Hematopoietic multipotent progenitor cell treated with erythropoietin and hydrocortisone succinate and interleukin-3 and kit ligand, for 4 days (in vitro differentiated cells): ENCODE measurements at regions not wholly inside any gene's neighbourhood (a gene's known extent, or its start where the extent isn't known, plus 50 kb on each side); places are given as distances from the start of the nearest gene placed in this dataset.
"Not testable (repeated sequence)": the region's sequence is repeated elsewhere in the genome, so short reads cannot be mapped to it uniquely, and the experiment has no call there.

Experiments used
- DNase-seq: peaks from one replicate; pipeline ENCODE4 v3.0.0-alpha.2; 2015

DNA sequence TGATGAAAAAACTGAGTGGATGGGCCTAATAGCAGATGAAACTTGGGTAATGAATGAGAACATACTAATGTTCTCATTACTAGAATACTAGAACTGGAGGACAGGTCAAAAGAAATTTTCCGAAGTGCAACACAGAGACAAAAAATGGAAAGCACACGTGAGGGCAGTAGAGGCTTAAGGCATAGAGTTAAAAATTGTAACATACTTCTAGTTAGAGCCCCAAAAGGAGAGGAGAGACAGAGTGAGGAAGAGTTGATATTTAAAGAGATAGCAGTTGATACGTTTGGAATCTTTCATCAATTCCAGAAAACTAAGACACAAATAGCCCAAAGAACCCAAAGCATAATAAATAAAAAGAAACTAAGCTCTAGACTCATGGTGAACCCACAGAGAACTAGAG lies 327.9 kb downstream of the SQOR start:
- DNase-seq, result no peak

GRCh38 chr15:45970542-45970941 lies 335.7 kb downstream of the SQOR start:
- DNase-seq, result no peak

GRCh38 chr15:45980366-45980765 lies 345.5 kb downstream of the SQOR start:
- no peak for DNase-seq

DNA sequence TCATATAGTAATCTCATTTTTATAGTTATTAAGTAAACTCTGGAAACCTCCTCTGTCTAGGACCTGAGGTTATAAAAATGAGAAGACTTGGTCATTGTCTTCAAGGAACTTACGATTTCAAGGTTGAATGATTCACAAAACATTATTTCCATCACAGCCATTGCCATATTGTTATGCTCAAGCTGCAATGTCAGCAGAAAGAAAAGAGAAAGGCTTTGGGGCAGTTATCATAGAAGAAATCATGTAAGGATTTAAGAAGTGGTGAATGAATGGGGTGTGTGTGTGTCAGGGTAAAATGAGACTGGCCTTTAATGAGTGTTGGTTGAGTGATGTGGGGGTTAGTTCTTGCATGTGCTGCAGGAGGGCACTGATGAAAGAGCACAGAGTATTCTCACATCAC lies 346.8 kb downstream of the SQOR start:
- no peak for DNase-seq

- no peak for DNase-seq
Observed at GRCh38 chr15:45991863-45992262, 357.0 kb downstream of the SQOR start.

DNA sequence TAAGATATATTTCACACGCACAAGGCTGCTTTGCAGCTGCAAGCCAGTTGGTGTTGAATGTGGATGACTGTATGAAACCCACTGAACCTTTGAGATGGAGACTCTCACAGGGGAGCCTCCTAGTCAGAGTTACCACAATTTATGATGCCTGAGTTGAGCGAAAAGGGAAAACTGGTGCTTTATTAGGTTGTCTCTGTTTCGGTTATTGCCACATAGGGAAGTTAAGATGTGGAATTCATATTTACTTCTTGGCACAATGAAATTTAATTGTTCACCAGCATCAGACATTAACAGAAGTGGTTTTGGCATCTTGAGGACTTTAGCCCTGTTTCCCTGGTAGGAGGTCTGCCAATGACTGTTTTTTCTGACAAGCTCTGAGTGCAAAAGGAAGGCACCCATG lies 358.2 kb downstream of the SQOR start:
- no peak for DNase-seq

GRCh38 chr15:45993508-45993907 lies 358.7 kb downstream of the SQOR start:
- no peak for DNase-seq

- no peak for DNase-seq
Observed at GRCh38 chr15:45995800-45996199, 361.0 kb downstream of the SQOR start.

GRCh38 chr15:46014532-46014931 lies 379.7 kb downstream of the SQOR start:
- no peak for DNase-seq

DNA sequence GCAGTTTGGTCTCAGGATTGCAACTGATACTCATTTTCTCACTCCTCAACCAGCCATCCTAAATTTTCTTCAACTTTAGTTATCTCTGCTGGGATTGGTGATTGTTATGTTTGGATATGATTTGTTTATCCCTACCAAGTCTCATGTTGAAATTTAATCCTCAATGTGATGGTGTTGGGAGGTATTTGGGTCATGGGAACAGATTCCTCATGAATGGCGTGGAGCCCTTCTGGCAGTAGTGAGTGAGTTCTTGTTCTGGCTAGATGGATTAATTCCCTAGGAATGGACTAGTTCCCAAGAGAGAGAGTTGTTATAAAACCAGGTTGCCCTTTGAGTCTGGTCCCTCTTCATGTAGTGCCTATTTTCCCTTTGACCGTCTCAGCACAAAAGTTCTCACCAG lies 399.9 kb downstream of the SQOR start:
- DNase-seq, result no peak

DNA sequence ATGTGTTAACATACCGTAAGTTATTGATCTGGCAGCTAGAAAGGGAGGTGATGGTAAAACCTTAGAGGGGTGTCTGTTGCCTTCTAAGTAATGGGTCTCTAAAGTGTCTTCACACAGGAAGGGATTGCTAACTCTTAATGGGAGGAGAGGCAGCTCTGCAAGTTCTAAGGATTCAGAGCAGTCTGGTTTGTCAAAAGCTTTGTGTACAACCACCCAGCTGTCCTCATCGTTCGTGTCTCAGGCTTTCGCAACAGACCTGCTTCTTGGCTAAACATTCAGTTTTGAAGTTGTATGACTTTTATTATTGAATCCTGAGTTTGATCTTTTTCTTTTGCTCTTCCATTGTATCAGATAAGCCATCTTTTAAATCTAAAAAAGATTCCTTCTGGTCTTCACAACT lies 404.9 kb downstream of the SQOR start:
- DNase-seq, result no peak

DNA sequence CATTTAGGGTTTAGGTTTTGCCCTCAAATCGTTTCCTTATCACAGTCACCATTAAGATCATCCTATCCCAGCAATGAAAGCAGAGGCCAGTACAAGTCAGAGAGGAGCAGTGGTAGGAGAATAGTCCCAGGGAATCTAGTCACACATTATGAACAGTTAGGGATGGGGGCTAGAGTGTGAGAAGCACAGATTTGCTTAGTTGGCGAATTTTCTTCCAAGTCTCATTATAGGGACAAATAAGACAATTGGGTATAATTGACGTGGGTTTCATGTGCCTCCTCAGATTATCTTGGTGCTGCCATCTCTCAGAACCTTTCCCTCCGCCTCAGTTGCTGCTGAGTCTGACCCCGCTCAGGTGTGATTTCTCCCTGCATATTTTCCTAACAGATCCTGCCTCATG lies 407.1 kb downstream of the SQOR start:
- no peak for DNase-seq

DNA sequence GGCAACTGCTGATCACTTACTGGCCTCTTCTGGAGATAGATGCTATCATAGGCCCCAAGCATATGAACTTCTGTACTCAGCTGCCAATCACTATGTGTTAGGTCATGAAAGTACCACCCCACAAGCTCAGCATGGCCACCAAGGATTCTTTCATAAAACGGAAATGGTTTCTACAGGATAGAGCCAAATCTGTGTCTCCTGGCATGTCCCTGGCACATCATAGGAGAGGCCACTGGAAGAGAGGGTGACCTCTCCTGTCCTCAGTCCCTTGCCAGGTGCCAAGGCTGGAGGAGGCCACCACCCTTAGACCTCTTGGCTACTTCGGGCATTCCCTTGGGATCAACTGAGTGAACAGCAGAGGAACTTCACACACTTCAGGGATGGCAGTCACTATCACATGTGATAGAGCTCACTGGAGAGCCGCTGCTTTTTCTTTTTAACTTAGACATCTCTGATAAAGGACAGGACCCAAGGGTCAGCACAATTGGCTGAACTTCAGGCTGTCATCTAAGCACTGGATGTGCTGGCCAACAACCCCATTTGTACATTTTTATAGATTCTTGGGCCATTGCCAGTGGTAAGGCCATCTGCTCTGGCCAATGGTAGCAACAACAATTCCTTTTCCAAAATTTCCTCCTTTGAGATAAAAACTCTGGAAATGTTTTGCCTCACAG lies 425.2 kb downstream of the SQOR start:
- DNase-seq, result no peak

DNA sequence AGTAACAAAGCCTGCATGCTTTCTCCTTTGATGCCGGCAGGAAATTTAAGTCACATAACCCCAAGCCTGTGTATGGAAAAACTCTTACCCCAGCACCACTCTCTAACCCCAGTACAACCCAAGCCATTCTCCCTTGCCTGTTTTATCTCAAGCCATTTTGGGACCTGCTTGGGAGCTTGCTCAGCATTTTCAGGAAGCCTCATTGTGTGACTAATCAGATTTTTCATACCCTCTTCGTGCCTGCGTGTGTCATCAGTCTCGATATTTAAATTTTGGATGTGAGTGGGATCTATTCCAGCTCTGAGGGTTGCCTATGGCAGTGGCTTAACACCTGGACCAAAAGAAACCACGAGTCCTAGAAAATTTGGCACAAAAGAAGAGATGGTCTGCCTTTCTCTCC lies 426.2 kb downstream of the SQOR start:
- DNase-seq, result no peak

- DNase-seq, result no peak
Observed at GRCh38 chr15:46077220-46077619, 442.4 kb downstream of the SQOR start.

- no peak for DNase-seq
Observed at GRCh38 chr15:46079046-46079445, 444.2 kb downstream of the SQOR start.

DNA sequence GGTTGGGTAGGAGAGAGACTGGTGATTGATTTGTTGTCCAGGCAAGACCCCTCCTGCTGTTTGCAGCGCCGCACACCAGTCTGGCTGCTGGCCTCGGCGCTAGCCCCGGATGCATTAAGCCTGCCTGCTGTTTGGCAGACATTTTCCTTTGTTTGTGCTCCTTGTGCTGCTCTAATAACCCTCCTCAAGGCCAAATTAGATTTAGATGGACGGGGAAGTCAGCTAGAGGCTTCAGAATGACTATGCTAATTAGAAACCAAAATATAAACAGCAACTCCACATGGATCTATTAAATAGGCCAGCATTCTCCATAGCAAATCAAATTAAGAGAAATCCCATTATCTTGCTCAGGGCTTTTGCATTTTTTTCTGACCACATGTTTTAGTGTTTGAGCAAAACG lies 445.2 kb downstream of the SQOR start:
- DNase-seq, result no peak

- no peak for DNase-seq
Observed at GRCh38 chr15:46088486-46089445, 453.9 kb downstream of the SQOR start.

- DNase-seq, result no peak
Observed at GRCh38 chr15:46089467-46089935, 454.7 kb downstream of the SQOR start.

- DNase-seq, result peak; percentile 54
Observed at GRCh38 chr15:46091860-46092450, 457.1 kb downstream of the SQOR start.

- not testable (repeated sequence) for DNase-seq
Observed at GRCh38 chr15:46098006-46098405, 463.2 kb downstream of the SQOR start.

DNA sequence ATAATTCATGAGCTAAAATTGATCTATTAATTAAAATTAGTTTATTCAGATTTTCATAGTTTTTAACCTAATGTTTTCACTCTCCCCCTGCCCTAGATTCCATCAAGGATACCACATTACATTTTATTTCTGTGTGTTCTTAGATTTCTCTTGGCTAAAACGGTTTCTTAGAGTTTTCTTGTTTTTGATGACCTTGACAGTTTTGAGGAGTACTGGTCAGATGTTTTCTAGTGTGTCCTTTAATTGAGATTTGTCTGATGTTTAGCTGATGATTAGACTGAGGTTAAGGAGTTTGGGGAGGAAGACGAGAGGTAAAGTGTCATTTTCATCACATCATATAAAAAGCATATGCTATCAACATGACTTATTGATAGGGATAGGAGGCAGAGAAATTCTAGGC lies 475.9 kb downstream of the SQOR start:
- DNase-seq, result no peak

DNA sequence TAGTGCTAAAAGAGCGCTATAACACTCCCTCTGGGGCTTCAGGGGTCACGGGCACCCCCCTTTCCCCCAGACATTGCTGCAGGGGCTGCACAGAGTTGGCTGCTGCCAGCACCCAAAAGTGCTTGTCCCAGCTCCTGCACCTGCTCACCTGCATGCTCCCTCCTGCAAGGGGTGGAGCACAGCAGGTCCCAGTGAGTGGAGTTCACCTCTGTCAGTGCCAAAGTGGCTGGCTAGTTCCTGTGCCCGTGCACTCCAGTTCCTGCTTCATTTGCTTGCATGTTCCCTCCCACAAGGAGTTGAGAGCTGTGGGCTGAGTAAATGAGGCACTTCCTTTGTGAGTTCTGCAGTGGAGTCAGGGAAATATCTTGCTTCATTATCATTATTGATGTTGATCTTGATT lies 476.9 kb downstream of the SQOR start:
- no peak for DNase-seq

DNA sequence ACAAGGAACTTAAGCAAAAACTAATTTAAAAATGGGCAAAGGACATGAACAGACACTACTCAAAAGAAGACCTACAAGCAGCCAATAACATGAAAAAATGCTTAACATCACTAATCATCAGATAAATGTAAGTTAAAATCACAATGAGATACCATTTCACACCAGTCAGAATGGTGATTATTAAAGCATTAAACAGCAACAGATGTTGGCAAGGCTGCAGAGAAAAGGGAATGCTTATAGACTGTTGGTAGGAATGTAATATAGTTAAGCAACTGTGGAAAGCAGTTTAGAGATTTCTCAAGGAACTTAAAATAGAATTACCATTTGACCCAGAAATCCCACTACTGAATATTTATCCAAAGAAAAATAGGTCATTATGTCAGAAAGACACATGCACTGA lies 482.2 kb downstream of the SQOR start:
- DNase-seq, result no peak
